ENCODE measurements at regions not wholly inside any gene's neighbourhood (a gene's known extent, or its start where the extent isn't known, plus 50 kb on each side); places are given as distances from the start of the nearest gene placed in this dataset.

GRCh38 chrX:4118666-4119530 is 405.4 kb upstream of the PRKX start:
- TF ChIP-seq ESRRA (IDR thresholded peaks at IDR 0.05; ENCODE audit: borderline replicate concordance, low read length) (no peak), E2F6 (IDR thresholded peaks at IDR 0.05; ENCODE audit: borderline replicate concordance, low read depth) (no peak), CTCF (IDR thresholded peaks at IDR 0.05) (no peak), ZC3H11A (IDR thresholded peaks at IDR 0.05) (no peak), CEBPB (IDR thresholded peaks at IDR 0.05) (no peak), RAD21 (conservative IDR thresholded peaks at IDR 0.05 in 1 of 2, IDR thresholded peaks at IDR 0.05 in 1 of 2) (no peak), JUN (IDR thresholded peaks at IDR 0.05) (no peak), SMC3 (IDR thresholded peaks at IDR 0.05) (no peak), REST (IDR thresholded peaks at IDR 0.05) (no peak), NR3C1 (IDR thresholded peaks at IDR 0.05) (no peak), EP300 (IDR thresholded peaks at IDR 0.05) (no peak), HDAC2 (IDR thresholded peaks at IDR 0.05) (no peak), POLR2A (IDR thresholded peaks at IDR 0.05; ENCODE audit: low read length) (no peak), BCL3 (IDR thresholded peaks at IDR 0.05) (no peak)

Data from A549 (cell line).